Mammary epithelial cell (primary cell): ENCODE measurements at regions not wholly inside any gene's neighbourhood (a gene's known extent, or its start where the extent isn't known, plus 50 kb on each side); places are given as distances from the start of the nearest gene placed in this dataset.

Source experiments
- EZH2 ChIP-seq: IDR thresholded peaks from 2 replicates; pipeline ENCODE4 v1.6.1; 2012; ENCODE audit warnings: low read length, inconsistent platforms, borderline replicate concordance
- TF ChIP-seq, protein P1 (sequence below), 2 donors: IDR thresholded peaks in 1 of 2; conservative IDR thresholded peaks in 1 of 2; 2 replicates each; pipeline ENCODE4 v1.5.1; 2011 to 2012; ENCODE audit warnings: inconsistent platforms in 2 of 2, low read length in 2 of 2, mild to moderate bottlenecking in 2 of 2, control low read depth in 1 of 2, low read depth in 1 of 2; ENCODE audit not compliant: insufficient read depth in 1 of 2; ENCODE audit errors: extremely low read depth in 1 of 2

DNA sequence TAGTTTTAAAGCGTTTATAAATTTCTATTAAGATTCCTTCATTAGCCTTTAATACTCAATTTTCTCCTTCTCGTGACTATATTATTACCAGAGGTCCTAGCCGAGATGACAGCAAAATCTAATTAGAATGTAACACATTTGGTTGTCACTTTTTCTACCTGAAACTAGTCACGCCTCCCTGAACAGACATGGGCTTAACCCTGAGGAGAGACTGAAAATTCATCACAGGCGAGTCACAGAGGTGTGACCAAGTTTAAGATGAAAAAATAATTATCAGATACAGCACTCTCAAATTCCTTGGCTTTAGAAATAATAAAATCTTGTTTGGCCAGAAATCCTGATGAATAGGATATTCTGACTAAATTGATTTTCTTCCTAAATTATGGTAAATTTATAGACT, 834.4 kb upstream of the SLC39A10 start:
- TF ChIP-seq, protein P1, sequence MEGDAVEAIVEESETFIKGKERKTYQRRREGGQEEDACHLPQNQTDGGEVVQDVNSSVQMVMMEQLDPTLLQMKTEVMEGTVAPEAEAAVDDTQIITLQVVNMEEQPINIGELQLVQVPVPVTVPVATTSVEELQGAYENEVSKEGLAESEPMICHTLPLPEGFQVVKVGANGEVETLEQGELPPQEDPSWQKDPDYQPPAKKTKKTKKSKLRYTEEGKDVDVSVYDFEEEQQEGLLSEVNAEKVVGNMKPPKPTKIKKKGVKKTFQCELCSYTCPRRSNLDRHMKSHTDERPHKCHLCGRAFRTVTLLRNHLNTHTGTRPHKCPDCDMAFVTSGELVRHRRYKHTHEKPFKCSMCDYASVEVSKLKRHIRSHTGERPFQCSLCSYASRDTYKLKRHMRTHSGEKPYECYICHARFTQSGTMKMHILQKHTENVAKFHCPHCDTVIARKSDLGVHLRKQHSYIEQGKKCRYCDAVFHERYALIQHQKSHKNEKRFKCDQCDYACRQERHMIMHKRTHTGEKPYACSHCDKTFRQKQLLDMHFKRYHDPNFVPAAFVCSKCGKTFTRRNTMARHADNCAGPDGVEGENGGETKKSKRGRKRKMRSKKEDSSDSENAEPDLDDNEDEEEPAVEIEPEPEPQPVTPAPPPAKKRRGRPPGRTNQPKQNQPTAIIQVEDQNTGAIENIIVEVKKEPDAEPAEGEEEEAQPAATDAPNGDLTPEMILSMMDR (conservative IDR thresholded peaks at IDR 0.05 in 1 of 2, IDR thresholded peaks at IDR 0.05 in 1 of 2; ENCODE audit: extremely low read depth in 1 of 2, insufficient read depth in 1 of 2, low read depth in 1 of 2, low read length in 2 of 2) = no peak
- TF ChIP-seq EZH2 = no peak
